ENCODE measurements at regions not wholly inside any gene's neighbourhood (a gene's known extent, or its start where the extent isn't known, plus 50 kb on each side); places are given as distances from the start of the nearest gene placed in this dataset.

- Histone ChIP-seq H3K9ac (ENCODE audit: low read depth, low read length) (no peak overlapping the region), H3K36me3 (ENCODE audit: insufficient read depth, low read length) (no peaks in the 10 kb centered on the region), H2AFZ (ENCODE audit: low read depth, low read length) (no peak overlapping the region), H3K27me3 (ENCODE audit: insufficient read depth, low read length, poor library complexity) (peaks cover 9% of the 10 kb centered on the region), H3K27ac (ENCODE audit: low read length) (no peak overlapping the region), H4K20me1 (ENCODE audit: insufficient read depth, low read length) (no peaks in the 10 kb centered on the region), H3K79me2 (ENCODE audit: insufficient read depth, low read length) (no peaks in the 10 kb centered on the region), H3K4me3 (ENCODE audit: low read depth in 1 of 2, low read length in 2 of 2) (no peak overlapping the region), H3K9me3 (ENCODE audit: insufficient read depth, low read length, severe bottlenecking) (no peaks in the 10 kb centered on the region), H3K4me2 (ENCODE audit: insufficient read depth, low read length) (no peak overlapping the region), H3K4me1 (ENCODE audit: insufficient read depth, low read length) (no peaks in the 10 kb centered on the region)
- DNase-seq (no peak), ATAC-seq (ENCODE audit: insufficient read depth, low read depth) (no peak)
- TF ChIP-seq EZH2 (IDR thresholded peaks at IDR 0.05; ENCODE audit: borderline replicate concordance, low read depth, low read length, severe bottlenecking) (no peak), CTCF (IDR thresholded peaks at IDR 0.05; ENCODE audit: borderline replicate concordance, extremely low read depth, low read length, poor library complexity, severe bottlenecking) (no peak)
Observed at GRCh38 chr15:68871507-68871906, 50.8 kb upstream of the ANP32A start.

- H3K79me2 ChIP-seq (ENCODE audit: insufficient read depth, low read length), result no peaks in the 10 kb centered on the region
- TF ChIP-seq EZH2 (IDR thresholded peaks at IDR 0.05; ENCODE audit: borderline replicate concordance, low read depth, low read length, severe bottlenecking) (no peak), CTCF (IDR thresholded peaks at IDR 0.05; ENCODE audit: borderline replicate concordance, extremely low read depth, low read length, poor library complexity, severe bottlenecking) (peak; percentile 7)
- DNase-seq (no peak), ATAC-seq (ENCODE audit: insufficient read depth, low read depth) (no peak)
- peaks cover 9% of the 10 kb centered on the region for H3K27me3 ChIP-seq (ENCODE audit: insufficient read depth, low read length, poor library complexity)
- no peak overlapping the region for H3K27ac ChIP-seq (ENCODE audit: low read length)
- no peaks in the 10 kb centered on the region for H3K36me3 ChIP-seq (ENCODE audit: insufficient read depth, low read length)
- no peak overlapping the region for H2AFZ ChIP-seq (ENCODE audit: low read depth, low read length)
- no peak overlapping the region for H3K4me2 ChIP-seq (ENCODE audit: insufficient read depth, low read length)
- no peak overlapping the region for H3K4me3 ChIP-seq (ENCODE audit: low read depth in 1 of 2, low read length in 2 of 2)
- no peaks in the 10 kb centered on the region for H3K9me3 ChIP-seq (ENCODE audit: insufficient read depth, low read length, severe bottlenecking)
- H4K20me1 ChIP-seq (ENCODE audit: insufficient read depth, low read length), result no peaks in the 10 kb centered on the region
- H3K9ac ChIP-seq (ENCODE audit: low read depth, low read length), result no peak overlapping the region
- no peaks in the 10 kb centered on the region for H3K4me1 ChIP-seq (ENCODE audit: insufficient read depth, low read length)
Observed at GRCh38 chr15:68874788-68875187, 54.1 kb upstream of the ANP32A start.

- no peak overlapping the region for H3K27ac ChIP-seq (ENCODE audit: low read length)
- ATAC-seq (ENCODE audit: insufficient read depth, low read depth), result peak; percentile 92
- no peak overlapping the region for H3K4me2 ChIP-seq (ENCODE audit: insufficient read depth, low read length)
- TF ChIP-seq CTCF (IDR thresholded peaks at IDR 0.05; ENCODE audit: borderline replicate concordance, extremely low read depth, low read length, poor library complexity, severe bottlenecking) (peak; percentile 88), EZH2 (IDR thresholded peaks at IDR 0.05; ENCODE audit: borderline replicate concordance, low read depth, low read length, severe bottlenecking) (no peak)
- no peaks in the 10 kb centered on the region for H3K9me3 ChIP-seq (ENCODE audit: insufficient read depth, low read length, severe bottlenecking)
- no peaks in the 10 kb centered on the region for H4K20me1 ChIP-seq (ENCODE audit: insufficient read depth, low read length)
- H3K27me3 ChIP-seq (ENCODE audit: insufficient read depth, low read length, poor library complexity), result peaks cover 4% of the 10 kb centered on the region
- no peak overlapping the region for H3K4me3 ChIP-seq (ENCODE audit: low read depth in 1 of 2, low read length in 2 of 2)
- no peak overlapping the region for H2AFZ ChIP-seq (ENCODE audit: low read depth, low read length)
- H3K4me1 ChIP-seq (ENCODE audit: insufficient read depth, low read length), result no peaks in the 10 kb centered on the region
- no peak overlapping the region for H3K9ac ChIP-seq (ENCODE audit: low read depth, low read length)
- no peaks in the 10 kb centered on the region for H3K79me2 ChIP-seq (ENCODE audit: insufficient read depth, low read length)
- peak; percentile 84 for DNase-seq
- no peaks in the 10 kb centered on the region for H3K36me3 ChIP-seq (ENCODE audit: insufficient read depth, low read length)
Observed at GRCh38 chr15:68875377-68876116, 54.8 kb upstream of the SPESP1 start.
